ENCODE measurements at regions not wholly inside any gene's neighbourhood (a gene's known extent, or its start where the extent isn't known, plus 50 kb on each side); places are given as distances from the start of the nearest gene placed in this dataset.
"Not testable (repeated sequence)": the region's sequence is repeated elsewhere in the genome, so short reads cannot be mapped to it uniquely, and the experiment has no call there.

GRCh38 chr2:187875261-187876141 lies 321.3 kb upstream of the TFPI start:
- Histone ChIP-seq H3K4me1 (ENCODE audit: control insufficient read depth, insufficient read depth, low read length) (no peaks in the 10 kb centered on the region), H3K9ac (ENCODE audit: low read depth, low read length) (no peak overlapping the region), H3K9me3 (ENCODE audit: control insufficient read depth, insufficient read depth, low read length) (no peaks in the 10 kb centered on the region), H3K27me3 (ENCODE audit: control insufficient read depth, insufficient read depth, low read length) (no peaks in the 10 kb centered on the region), H3K4me3 (ENCODE audit: low read depth, low read length) (no peak overlapping the region), H3K36me3 (ENCODE audit: control insufficient read depth, insufficient read depth, low read length) (no peaks in the 10 kb centered on the region)

GRCh38 chr2:187876554-187876953 lies 322.3 kb upstream of the TFPI start:
- no peaks in the 10 kb centered on the region for H3K27me3 ChIP-seq (ENCODE audit: control insufficient read depth, insufficient read depth, low read length)
- no peak overlapping the region for H3K9ac ChIP-seq (ENCODE audit: low read depth, low read length)
- H3K4me1 ChIP-seq (ENCODE audit: control insufficient read depth, insufficient read depth, low read length): no peaks in the 10 kb centered on the region
- no peaks in the 10 kb centered on the region for H3K9me3 ChIP-seq (ENCODE audit: control insufficient read depth, insufficient read depth, low read length)
- H3K4me3 ChIP-seq (ENCODE audit: low read depth, low read length): no peak overlapping the region
- H3K36me3 ChIP-seq (ENCODE audit: control insufficient read depth, insufficient read depth, low read length): no peaks in the 10 kb centered on the region

DNA sequence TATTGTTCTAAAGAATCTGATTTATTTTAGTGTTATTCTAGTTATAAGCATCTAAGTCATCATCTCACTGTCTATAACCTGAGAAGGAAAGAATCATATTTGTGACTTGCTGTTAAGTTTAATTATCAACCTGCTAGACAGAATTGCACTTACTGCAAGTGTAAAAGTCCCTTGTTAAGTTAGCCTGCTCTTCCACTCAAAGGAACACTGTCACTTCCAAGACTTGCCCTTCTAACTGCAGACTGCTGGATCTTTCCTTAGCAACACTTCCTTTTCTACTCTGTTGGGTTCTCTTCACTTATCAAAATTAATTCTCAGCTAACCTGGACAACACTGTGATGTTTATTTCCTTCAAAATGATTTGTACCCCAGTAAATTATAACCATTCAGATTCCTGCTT lies 323.2 kb upstream of the TFPI start:
- no peaks in the 10 kb centered on the region for H3K4me1 ChIP-seq (ENCODE audit: control insufficient read depth, insufficient read depth, low read length)
- H3K9me3 ChIP-seq (ENCODE audit: control insufficient read depth, insufficient read depth, low read length): no peaks in the 10 kb centered on the region
- no peaks in the 10 kb centered on the region for H3K36me3 ChIP-seq (ENCODE audit: control insufficient read depth, insufficient read depth, low read length)
- H3K9ac ChIP-seq (ENCODE audit: low read depth, low read length): no peak overlapping the region
- H3K4me3 ChIP-seq (ENCODE audit: low read depth, low read length): no peak overlapping the region
- no peaks in the 10 kb centered on the region for H3K27me3 ChIP-seq (ENCODE audit: control insufficient read depth, insufficient read depth, low read length)

DNA sequence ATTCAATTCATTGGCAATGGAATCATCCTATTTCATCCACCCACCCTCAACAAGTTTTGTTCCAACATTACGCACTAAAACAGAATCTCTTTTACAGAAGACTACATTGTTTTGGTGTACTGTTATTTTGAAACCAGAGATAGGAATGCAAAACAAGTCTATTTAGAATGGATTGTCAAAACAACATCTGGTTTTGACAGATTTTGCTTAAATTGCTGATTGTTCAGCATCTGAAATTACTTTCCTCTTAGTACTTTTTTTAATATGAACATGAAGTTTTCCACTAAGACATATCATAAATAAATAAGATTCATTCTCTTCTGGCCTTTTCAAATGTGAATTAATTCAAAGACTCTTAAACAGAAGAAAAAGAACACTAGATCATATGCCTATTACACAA lies 323.9 kb upstream of the TFPI start:
- H3K9ac ChIP-seq (ENCODE audit: low read depth, low read length): no peak overlapping the region
- no peaks in the 10 kb centered on the region for H3K36me3 ChIP-seq (ENCODE audit: control insufficient read depth, insufficient read depth, low read length)
- H3K4me1 ChIP-seq (ENCODE audit: control insufficient read depth, insufficient read depth, low read length): no peaks in the 10 kb centered on the region
- H3K27me3 ChIP-seq (ENCODE audit: control insufficient read depth, insufficient read depth, low read length): no peaks in the 10 kb centered on the region
- no peak overlapping the region for H3K4me3 ChIP-seq (ENCODE audit: low read depth, low read length)
- H3K9me3 ChIP-seq (ENCODE audit: control insufficient read depth, insufficient read depth, low read length): no peaks in the 10 kb centered on the region

DNA sequence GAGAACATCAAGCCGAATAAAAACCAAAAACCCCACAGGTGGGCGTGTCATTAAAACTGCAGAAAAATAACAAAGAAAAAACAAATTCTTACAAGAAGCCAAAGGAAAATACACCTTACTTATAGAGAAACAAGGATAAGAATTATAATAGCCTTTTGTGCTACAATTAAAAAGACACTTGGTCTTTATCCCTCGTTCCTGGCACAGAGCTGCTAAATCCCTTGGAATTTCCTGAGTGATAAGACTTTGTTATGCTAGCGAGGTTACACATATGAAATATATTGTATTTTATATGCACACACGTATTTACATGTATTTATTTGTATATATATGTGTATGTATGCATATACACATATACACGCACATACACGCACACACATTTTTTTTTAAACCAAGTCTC lies 325.3 kb upstream of the TFPI start:
- Histone ChIP-seq H3K4me1 (ENCODE audit: control insufficient read depth, insufficient read depth, low read length) (no peaks in the 10 kb centered on the region), H3K36me3 (ENCODE audit: control insufficient read depth, insufficient read depth, low read length) (no peaks in the 10 kb centered on the region), H3K9ac (ENCODE audit: low read depth, low read length) (no peak overlapping the region), H3K9me3 (ENCODE audit: control insufficient read depth, insufficient read depth, low read length) (no peaks in the 10 kb centered on the region), H3K27me3 (ENCODE audit: control insufficient read depth, insufficient read depth, low read length) (no peaks in the 10 kb centered on the region), H3K4me3 (ENCODE audit: low read depth, low read length) (no peak overlapping the region)

- Histone ChIP-seq H3K9me3 (ENCODE audit: control insufficient read depth, insufficient read depth, low read length) (no peaks in the 10 kb centered on the region), H3K4me1 (ENCODE audit: control insufficient read depth, insufficient read depth, low read length) (no peaks in the 10 kb centered on the region), H3K36me3 (ENCODE audit: control insufficient read depth, insufficient read depth, low read length) (no peaks in the 10 kb centered on the region), H3K27me3 (ENCODE audit: control insufficient read depth, insufficient read depth, low read length) (no peaks in the 10 kb centered on the region), H3K9ac (ENCODE audit: low read depth, low read length) (no peak overlapping the region), H3K4me3 (ENCODE audit: low read depth, low read length) (no peak overlapping the region)
Measured at GRCh38 chr2:187884003-187884402, 329.8 kb upstream of the TFPI start.

- no peaks in the 10 kb centered on the region for H3K9me3 ChIP-seq (ENCODE audit: control insufficient read depth, insufficient read depth, low read length)
- H3K9ac ChIP-seq (ENCODE audit: low read depth, low read length): no peak overlapping the region
- H3K27me3 ChIP-seq (ENCODE audit: control insufficient read depth, insufficient read depth, low read length): no peaks in the 10 kb centered on the region
- H3K4me3 ChIP-seq (ENCODE audit: low read depth, low read length): no peak overlapping the region
- peaks cover 8% of the 10 kb centered on the region for H3K4me1 ChIP-seq (ENCODE audit: control insufficient read depth, insufficient read depth, low read length)
- H3K36me3 ChIP-seq (ENCODE audit: control insufficient read depth, insufficient read depth, low read length): no peaks in the 10 kb centered on the region
Measured at GRCh38 chr2:187890690-187891089, 336.5 kb upstream of the TFPI start.

- no peak overlapping the region for H3K9ac ChIP-seq (ENCODE audit: low read depth, low read length)
- no peaks in the 10 kb centered on the region for H3K36me3 ChIP-seq (ENCODE audit: control insufficient read depth, insufficient read depth, low read length)
- no peak overlapping the region for H3K4me3 ChIP-seq (ENCODE audit: low read depth, low read length)
- H3K9me3 ChIP-seq (ENCODE audit: control insufficient read depth, insufficient read depth, low read length): no peaks in the 10 kb centered on the region
- H3K4me1 ChIP-seq (ENCODE audit: control insufficient read depth, insufficient read depth, low read length): no peaks in the 10 kb centered on the region
- no peaks in the 10 kb centered on the region for H3K27me3 ChIP-seq (ENCODE audit: control insufficient read depth, insufficient read depth, low read length)
Measured at GRCh38 chr2:187900021-187900420, 345.8 kb upstream of the TFPI start.

- no peaks in the 10 kb centered on the region for H3K9me3 ChIP-seq (ENCODE audit: control insufficient read depth, insufficient read depth, low read length)
- no peaks in the 10 kb centered on the region for H3K4me1 ChIP-seq (ENCODE audit: control insufficient read depth, insufficient read depth, low read length)
- no peaks in the 10 kb centered on the region for H3K36me3 ChIP-seq (ENCODE audit: control insufficient read depth, insufficient read depth, low read length)
- H3K9ac ChIP-seq (ENCODE audit: low read depth, low read length): no peak overlapping the region
- no peak overlapping the region for H3K4me3 ChIP-seq (ENCODE audit: low read depth, low read length)
- H3K27me3 ChIP-seq (ENCODE audit: control insufficient read depth, insufficient read depth, low read length): no peaks in the 10 kb centered on the region
Measured at GRCh38 chr2:187906021-187906420, 351.8 kb upstream of the TFPI start.

GRCh38 chr2:187910922-187911321 lies 356.7 kb upstream of the TFPI start:
- not testable (repeated sequence) for H3K4me1 ChIP-seq (ENCODE audit: control insufficient read depth, insufficient read depth, low read length); H3K9me3 ChIP-seq (ENCODE audit: control insufficient read depth, insufficient read depth, low read length); H3K27me3 ChIP-seq (ENCODE audit: control insufficient read depth, insufficient read depth, low read length); H3K36me3 ChIP-seq (ENCODE audit: control insufficient read depth, insufficient read depth, low read length); H3K4me3 ChIP-seq (ENCODE audit: low read depth, low read length); H3K9ac ChIP-seq (ENCODE audit: low read depth, low read length)

DNA sequence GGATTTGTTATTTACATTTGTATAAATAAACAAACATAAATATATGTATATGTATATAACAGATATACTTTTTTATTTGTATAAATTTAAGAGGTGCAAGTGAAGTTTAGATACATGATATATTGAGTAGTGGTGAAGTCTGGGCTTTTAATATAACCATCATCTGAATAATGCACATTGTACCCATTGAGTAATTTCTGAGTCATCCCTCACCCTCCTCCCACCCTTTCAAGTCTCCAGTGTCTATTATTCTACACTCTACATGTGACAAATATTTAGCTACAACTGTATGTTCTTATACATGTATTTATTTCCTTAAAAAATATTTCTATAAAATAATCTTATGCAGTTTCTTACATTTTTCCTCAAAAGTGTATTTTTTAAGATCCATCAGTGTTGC lies 358.7 kb upstream of the TFPI start:
- Histone ChIP-seq H3K36me3 (ENCODE audit: control insufficient read depth, insufficient read depth, low read length) (no peaks in the 10 kb centered on the region), H3K9me3 (ENCODE audit: control insufficient read depth, insufficient read depth, low read length) (no peaks in the 10 kb centered on the region), H3K4me3 (ENCODE audit: low read depth, low read length) (no peak overlapping the region), H3K27me3 (ENCODE audit: control insufficient read depth, insufficient read depth, low read length) (no peaks in the 10 kb centered on the region), H3K4me1 (ENCODE audit: control insufficient read depth, insufficient read depth, low read length) (no peaks in the 10 kb centered on the region), H3K9ac (ENCODE audit: low read depth, low read length) (no peak overlapping the region)

DNA sequence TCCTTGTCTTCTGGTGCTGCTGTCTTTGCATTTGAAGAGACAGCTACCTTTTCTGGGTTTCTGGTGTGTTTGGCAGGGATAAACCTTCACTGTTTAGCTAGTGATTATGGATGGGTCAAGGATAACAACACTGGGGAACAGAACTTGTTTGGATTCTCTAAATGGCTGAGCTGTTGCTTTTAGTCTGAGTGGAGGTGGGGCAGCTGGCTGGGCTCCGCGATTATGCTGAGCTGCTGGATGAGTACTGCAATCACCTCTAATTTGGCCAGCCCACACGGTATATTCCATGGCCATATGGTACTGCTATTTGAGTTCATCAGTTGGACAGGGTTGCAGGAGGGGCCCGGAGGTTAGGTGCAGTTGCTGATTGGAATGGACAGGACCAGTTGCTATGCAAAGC lies 361.6 kb upstream of the TFPI start:
- Histone ChIP-seq H3K27me3 (ENCODE audit: control insufficient read depth, insufficient read depth, low read length) (no peaks in the 10 kb centered on the region), H3K9me3 (ENCODE audit: control insufficient read depth, insufficient read depth, low read length) (no peaks in the 10 kb centered on the region), H3K36me3 (ENCODE audit: control insufficient read depth, insufficient read depth, low read length) (no peaks in the 10 kb centered on the region), H3K9ac (ENCODE audit: low read depth, low read length) (no peak overlapping the region), H3K4me1 (ENCODE audit: control insufficient read depth, insufficient read depth, low read length) (no peaks in the 10 kb centered on the region), H3K4me3 (ENCODE audit: low read depth, low read length) (no peak overlapping the region)
